ENCODE measurements at regions not wholly inside any gene's neighbourhood (a gene's known extent, or its start where the extent isn't known, plus 50 kb on each side); places are given as distances from the start of the nearest gene placed in this dataset.

DNA sequence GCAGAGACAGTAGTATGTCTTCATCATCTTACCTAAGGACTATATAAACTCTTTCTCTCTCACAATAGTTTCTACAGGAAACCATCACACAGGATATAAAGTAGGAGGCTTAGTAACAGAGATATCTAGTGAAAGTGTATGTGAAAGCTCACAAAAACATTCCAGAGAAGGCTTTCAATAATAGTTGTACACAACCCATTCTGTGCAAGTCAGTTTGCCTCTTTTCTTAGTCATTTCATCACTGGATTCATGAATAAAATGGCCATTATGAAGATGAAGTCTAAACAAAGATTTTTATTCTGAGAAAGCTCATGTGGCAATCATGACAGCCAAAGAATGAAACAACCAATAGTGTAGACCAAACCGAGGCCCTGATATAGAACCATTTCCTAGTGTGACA is 178.8 kb downstream of the GNAT3 start:
- no peak for DNase-seq (ENCODE audit: low read depth)
- no peak overlapping the region for H3K4me3 ChIP-seq (ENCODE audit: low read length)
- TF ChIP-seq, protein P1, sequence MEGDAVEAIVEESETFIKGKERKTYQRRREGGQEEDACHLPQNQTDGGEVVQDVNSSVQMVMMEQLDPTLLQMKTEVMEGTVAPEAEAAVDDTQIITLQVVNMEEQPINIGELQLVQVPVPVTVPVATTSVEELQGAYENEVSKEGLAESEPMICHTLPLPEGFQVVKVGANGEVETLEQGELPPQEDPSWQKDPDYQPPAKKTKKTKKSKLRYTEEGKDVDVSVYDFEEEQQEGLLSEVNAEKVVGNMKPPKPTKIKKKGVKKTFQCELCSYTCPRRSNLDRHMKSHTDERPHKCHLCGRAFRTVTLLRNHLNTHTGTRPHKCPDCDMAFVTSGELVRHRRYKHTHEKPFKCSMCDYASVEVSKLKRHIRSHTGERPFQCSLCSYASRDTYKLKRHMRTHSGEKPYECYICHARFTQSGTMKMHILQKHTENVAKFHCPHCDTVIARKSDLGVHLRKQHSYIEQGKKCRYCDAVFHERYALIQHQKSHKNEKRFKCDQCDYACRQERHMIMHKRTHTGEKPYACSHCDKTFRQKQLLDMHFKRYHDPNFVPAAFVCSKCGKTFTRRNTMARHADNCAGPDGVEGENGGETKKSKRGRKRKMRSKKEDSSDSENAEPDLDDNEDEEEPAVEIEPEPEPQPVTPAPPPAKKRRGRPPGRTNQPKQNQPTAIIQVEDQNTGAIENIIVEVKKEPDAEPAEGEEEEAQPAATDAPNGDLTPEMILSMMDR (IDR thresholded peaks at IDR 0.05; ENCODE audit: insufficient read depth, low read depth, low read length, missing control alignments): no peak

DNA sequence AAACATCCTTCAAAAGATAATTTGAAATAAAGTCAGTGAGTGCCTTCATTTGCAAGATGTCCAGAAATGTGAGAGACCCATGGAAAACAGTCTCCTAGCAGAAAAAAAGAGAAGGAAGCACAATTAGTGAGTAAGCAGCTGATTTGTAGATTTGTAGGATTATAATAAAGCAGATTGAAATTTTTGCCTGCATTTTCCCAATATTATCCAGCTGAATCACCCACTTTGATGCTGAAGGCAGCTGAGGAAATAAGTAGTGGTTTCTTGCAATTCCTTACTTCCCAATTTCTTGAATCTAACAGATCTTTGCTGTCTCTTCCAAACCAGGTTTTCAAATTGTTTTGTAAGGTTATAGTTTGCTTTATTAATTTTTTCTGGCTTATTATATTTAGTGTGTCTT is 181.4 kb downstream of the GNAT3 start:
- no peak for DNase-seq (ENCODE audit: low read depth)
- H3K4me3 ChIP-seq (ENCODE audit: low read length): no peak overlapping the region
- TF ChIP-seq, protein P1 (IDR thresholded peaks at IDR 0.05; ENCODE audit: insufficient read depth, low read depth, low read length, missing control alignments): no peak

DNA sequence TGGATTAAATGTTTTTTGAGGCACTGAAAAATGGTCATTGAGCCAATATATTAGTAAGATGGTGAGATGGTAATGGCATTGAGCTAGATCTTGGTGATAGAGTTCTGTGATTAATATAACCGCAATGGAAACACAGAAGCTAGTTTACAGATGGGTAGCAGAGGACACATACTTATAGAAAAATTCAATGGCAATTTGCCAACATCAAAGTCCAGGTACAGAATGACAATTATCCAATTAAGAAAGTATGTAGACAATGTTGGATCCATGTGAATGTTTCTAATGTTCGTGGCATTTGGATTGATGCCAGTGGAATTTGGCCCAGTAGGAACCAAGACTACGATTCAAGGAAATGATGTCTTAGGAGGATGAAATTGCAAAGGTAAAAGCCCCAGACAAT is 187.8 kb downstream of the GNAT3 start:
- peak; percentile 93 for DNase-seq (ENCODE audit: low read depth)
- TF ChIP-seq, protein P1 (IDR thresholded peaks at IDR 0.05; ENCODE audit: insufficient read depth, low read depth, low read length, missing control alignments): no peak
- no peak overlapping the region for H3K4me3 ChIP-seq (ENCODE audit: low read length)

DNA sequence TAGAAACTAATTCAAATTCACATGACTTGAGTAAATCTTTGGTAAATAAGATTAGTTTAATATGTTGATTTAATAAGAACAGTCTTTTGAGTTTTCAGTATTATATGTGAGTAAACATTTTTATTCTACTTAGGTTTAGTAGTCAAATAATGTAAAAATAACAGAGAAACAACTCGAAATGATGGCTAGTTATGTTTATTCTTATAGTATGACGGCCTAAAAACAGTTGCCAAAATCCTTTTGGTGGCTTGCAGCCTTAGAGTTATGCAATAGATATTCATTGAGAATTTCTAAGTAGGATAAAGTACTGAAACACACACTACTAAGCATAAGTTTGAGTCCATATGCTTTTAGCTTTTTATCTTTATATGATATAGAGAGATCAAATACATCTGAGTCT is 184.8 kb downstream of the GNAI1 start:
- DNase-seq (ENCODE audit: low read depth): no peak
- no peak overlapping the region for H3K4me3 ChIP-seq (ENCODE audit: low read length)
- TF ChIP-seq, protein P1 (IDR thresholded peaks at IDR 0.05; ENCODE audit: insufficient read depth, low read depth, low read length, missing control alignments): no peak

DNA sequence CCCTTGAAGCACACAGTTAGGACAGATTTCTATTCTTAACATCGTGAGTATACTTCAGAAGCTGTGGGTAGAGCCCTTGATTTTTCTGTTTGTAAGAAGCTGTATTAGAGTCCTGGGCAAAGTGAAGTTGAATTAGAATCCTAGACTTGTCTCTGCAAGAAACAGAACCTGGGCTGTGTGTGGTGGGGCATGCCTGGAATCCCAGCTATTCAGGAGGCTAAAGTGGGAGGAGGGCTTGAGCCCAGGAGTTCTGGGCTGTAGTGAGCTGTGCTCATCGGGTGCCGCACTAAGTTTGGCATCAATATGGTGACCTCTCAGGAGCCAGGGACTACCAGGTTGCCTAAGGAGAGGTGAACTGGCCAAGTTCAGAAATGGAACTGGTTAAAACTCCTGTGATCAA is 183.4 kb downstream of the GNAI1 start:
- TF ChIP-seq, protein P1 (IDR thresholded peaks at IDR 0.05; ENCODE audit: insufficient read depth, low read depth, low read length, missing control alignments): no peak
- no peak overlapping the region for H3K4me3 ChIP-seq (ENCODE audit: low read length)
- DNase-seq (ENCODE audit: low read depth): peak; percentile 20

DNA sequence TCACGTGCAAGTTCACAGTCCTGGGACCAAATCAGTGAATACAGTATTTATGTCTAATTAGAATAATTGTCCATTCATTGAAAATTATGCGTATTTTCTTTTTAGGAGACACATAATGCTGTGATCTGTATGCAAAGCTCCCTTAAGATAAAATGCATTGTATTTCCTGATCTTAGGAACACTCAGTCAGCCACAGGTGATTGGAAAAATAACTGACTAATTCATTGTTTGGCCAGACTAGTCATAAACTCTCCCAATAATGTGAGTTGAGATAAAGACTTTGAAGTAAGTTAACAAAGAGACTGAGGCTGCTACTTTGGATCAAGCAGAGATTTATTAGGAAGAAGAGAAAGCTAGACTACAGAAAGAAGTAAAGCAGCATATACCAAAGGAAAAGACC is 182.2 kb downstream of the GNAI1 start:
- peak; percentile 17 for DNase-seq (ENCODE audit: low read depth)
- TF ChIP-seq, protein P1 (IDR thresholded peaks at IDR 0.05; ENCODE audit: insufficient read depth, low read depth, low read length, missing control alignments): no peak
- no peak overlapping the region for H3K4me3 ChIP-seq (ENCODE audit: low read length)

DNA sequence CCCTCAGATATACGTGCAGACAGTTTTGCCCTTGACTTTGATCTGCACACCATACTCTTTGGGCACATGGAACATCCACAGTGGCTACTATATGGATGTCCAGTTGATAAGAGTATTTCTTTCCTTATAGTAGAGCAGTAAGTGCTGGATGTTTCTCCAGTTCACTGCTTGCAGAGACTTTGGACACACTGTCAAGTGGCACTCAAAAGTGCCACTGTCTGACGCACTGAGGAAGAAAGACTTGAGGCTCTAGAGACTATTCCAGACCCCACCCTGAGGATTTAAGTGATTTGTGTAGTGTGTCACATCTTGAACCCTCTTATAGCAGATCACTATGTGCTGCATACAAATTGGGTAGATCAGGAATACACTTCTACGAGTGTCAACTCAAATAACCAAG is 179.1 kb downstream of the GNAI1 start:
- TF ChIP-seq, protein P1 (IDR thresholded peaks at IDR 0.05; ENCODE audit: insufficient read depth, low read depth, low read length, missing control alignments): no peak
- no peak for DNase-seq (ENCODE audit: low read depth)
- no peak overlapping the region for H3K4me3 ChIP-seq (ENCODE audit: low read length)
